Esophagus squamous epithelium (tissue), 4 donors: ENCODE measurements at regions not wholly inside any gene's neighbourhood (a gene's known extent, or its start where the extent isn't known, plus 50 kb on each side); places are given as distances from the start of the nearest gene placed in this dataset.

Experiments used
- POLR2A ChIP-seq, 4 donors: fragments of 450-650 bp; IDR thresholded peaks; one replicate each; pipeline ENCODE4 v1.6.1; 2017; ENCODE audit warnings: antibody characterized with exemption in 4 of 4, mild to moderate bottlenecking in 4 of 4, moderate library complexity in 3 of 4
- TF ChIP-seq, protein P1 (sequence below), 6 experiments: fragments of 450-650 bp in 4 of 6; fragments of 200-600 bp in 2 of 6; sonication (generic) in 2 of 6; IDR thresholded peaks; one replicate each; pipeline ENCODE4 v1.5.1; 2016 to 2019; ENCODE audit warnings: antibody characterized with exemption in 6 of 6, mild to moderate bottlenecking in 4 of 6, moderate library complexity in 4 of 6

DNA sequence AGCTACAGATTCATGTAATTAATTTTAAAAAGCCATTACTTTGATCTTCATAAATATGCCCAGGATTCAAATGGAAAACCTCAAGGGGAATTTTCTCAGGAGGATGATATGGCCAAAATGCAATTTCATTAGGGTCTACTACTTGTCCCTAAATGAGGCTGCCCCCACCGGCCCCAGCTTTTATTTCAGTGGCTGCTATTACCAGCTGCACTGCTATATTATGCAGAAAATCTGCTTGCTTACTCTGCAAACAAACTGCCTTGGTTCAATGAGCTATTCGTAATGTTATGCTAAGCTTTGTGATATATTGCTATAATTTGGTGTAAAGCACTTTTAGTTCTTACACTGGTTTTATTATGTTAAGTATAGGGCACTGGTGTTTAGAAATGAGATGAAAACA lies 137.3 kb upstream of the TMTC4 start:
- TF ChIP-seq, protein P1, sequence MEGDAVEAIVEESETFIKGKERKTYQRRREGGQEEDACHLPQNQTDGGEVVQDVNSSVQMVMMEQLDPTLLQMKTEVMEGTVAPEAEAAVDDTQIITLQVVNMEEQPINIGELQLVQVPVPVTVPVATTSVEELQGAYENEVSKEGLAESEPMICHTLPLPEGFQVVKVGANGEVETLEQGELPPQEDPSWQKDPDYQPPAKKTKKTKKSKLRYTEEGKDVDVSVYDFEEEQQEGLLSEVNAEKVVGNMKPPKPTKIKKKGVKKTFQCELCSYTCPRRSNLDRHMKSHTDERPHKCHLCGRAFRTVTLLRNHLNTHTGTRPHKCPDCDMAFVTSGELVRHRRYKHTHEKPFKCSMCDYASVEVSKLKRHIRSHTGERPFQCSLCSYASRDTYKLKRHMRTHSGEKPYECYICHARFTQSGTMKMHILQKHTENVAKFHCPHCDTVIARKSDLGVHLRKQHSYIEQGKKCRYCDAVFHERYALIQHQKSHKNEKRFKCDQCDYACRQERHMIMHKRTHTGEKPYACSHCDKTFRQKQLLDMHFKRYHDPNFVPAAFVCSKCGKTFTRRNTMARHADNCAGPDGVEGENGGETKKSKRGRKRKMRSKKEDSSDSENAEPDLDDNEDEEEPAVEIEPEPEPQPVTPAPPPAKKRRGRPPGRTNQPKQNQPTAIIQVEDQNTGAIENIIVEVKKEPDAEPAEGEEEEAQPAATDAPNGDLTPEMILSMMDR (IDR thresholded peaks at IDR 0.05), result no peak
- no peak for TF ChIP-seq POLR2A (IDR thresholded peaks at IDR 0.05)
